Left lobe of liver (tissue), 2 donors: ENCODE measurements at regions not wholly inside any gene's neighbourhood (a gene's known extent, or its start where the extent isn't known, plus 50 kb on each side); places are given as distances from the start of the nearest gene placed in this dataset.
"Not testable (repeated sequence)": the region's sequence is repeated elsewhere in the genome, so short reads cannot be mapped to it uniquely, and the experiment has no call there.

ENCODE experiments used
- ATAC-seq: fragments of 200-7000 bp; cut with Tn5 transposase; one replicate; pipeline ENCODE4 v1.9.1; 2020; ENCODE audit warnings: mild to moderate bottlenecking, moderate library complexity
- DNase-seq: peaks from one replicate; pipeline ENCODE4 v3.0.0-alpha.2; 2020; ENCODE audit warnings: low spot score
- donor health status: DM: no; HTN: no; CAD: no; lungs with moderate emphysema.
- donor health status: DM: no; HTN: yes; CAD: no.

DNA sequence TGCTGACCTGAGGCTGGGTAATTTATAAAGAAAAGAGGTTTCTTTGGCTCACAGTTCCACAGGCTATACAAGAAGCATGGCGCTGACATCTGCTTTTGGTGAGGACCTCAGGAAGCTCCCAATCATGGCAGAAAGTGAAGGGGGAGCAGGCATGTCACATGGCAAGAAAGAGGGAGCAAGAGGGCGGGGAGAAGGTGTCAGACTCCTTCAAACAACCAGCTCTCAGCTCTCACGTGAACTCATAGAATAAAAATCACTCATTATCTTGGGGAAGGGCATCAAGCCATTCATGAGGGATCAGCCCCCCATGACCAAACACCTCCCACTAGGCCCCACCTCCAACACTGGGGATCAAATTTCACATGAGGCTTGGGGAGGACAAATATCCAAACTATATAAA lies 266.8 kb downstream of the RHOU start:
- DNase-seq (no peak), ATAC-seq (no peak)

DNA sequence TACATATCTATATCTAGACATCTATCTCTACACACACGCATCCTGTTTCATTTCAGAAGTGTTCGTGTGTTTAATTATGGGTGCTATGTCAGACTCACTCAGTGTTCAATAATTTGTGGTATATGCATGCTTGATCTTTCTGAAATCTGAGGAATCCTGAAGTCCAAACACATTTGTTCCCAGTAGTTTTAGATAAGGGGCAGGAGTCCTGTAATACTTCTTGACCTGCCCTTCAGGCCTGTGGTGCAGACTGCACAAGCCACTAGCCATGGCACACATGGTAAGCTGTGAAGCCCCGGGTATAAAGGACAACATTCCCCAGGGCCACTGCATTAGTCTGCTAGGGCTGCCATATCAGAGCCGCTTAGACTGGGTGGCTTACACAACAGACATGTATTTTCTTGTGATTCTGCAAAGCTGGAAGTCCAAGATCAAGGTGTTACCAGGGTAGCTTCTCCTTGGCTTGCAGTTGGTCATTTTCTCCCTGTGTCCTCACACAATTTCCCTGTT lies 267.2 kb downstream of the RHOU start:
- no peak for DNase-seq
- ATAC-seq = no peak

DNA sequence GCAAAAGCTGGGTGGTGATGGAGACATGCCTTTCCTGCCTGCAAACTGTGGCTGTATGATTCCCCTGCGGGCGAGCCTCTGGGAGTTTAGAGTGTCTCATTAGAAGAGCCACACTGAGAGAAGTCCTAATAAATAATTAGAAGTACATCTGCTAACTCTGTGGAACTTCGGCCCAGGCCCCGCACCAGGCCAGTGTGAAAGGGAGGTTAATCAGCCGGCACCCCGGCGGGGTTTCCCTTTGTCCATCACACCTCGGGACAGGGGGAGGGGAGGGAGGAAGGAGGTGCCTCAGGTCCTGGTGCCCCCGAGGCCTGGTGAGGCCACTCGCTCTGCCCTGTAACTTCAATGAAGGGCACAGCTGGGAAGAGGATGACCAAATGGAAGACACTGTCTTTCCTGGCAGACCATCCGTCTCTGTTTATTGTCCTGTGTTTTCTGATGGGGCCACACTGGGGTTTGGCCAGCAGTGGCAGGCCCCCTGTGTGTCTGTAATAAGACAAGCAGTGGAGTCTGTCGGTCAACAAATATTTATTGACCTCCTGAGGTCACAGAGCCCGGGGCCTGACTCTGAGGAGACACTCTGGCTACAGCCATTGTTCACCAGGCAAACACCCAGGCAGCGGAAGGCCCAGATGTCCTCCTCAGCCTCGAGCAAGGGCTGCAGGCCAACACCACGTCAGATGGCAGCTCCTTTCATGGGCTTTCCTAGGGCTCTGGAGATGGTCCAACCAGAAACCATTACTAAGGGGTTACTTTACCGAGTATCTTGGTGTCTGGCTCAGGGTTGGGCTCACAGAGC lies 267.5 kb upstream of the RAB4A start:
- no peak for DNase-seq
- ATAC-seq = no peak

DNA sequence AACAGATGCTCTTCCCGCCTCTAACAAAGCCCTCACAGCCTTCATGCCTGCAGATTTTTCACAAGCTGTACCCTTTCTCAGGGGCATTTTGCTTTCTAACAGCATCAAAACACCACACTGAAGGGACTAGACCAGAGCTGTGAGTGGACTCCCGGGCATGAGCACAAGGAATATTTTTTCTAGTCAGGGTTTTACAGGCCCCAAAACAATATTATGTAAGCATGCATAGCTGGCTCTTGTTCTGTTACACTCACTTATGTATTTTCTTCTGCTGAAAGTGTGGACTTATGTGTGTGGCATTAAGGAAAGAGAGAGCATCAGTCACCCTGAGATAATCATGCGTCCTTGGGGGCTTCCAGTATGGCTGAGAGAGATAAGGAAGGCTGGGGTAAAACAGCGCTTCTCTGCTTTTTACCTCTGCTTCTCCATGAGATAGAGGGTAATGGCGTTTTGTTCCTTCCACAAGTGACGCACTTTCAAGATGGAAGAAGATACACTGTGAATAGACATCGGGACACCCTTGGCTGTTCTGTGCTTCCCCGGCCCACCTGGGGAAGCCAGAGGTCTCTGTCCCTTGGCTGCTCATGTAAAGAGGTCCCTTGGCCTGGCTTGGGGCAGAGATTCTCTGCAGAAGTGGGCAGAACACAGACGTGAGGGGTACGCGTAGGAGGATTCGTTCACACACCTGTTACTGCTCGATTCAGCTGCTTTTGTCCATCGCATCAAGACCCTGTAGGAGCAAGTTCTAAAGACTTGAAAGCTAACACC lies 266.7 kb upstream of the RAB4A start:
- no peak for ATAC-seq

DNA sequence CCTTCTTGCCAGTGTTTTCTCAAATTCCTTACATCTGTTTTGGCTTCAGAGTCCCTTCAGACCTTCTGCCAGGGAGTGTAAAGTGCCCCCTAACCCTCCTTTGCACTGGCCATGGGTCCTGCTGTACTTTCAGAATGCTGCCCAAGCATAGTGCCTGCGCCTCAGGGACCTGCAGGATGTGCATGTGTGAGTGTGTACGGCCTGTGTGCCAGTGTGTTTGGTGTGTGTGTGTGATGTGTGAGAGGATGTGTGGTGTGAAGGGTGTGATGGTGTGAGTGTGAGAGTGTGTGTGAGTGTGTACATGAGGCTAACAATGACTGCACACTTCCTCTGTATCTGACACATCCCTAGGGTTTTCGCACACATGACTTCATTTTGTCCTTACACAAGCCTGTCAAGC lies 265.8 kb upstream of the RAB4A start:
- ATAC-seq (no peak), DNase-seq (no peak)

More for the DNA sequence above, 266.7 kb upstream of the RAB4A start:
- no peak for DNase-seq

DNA sequence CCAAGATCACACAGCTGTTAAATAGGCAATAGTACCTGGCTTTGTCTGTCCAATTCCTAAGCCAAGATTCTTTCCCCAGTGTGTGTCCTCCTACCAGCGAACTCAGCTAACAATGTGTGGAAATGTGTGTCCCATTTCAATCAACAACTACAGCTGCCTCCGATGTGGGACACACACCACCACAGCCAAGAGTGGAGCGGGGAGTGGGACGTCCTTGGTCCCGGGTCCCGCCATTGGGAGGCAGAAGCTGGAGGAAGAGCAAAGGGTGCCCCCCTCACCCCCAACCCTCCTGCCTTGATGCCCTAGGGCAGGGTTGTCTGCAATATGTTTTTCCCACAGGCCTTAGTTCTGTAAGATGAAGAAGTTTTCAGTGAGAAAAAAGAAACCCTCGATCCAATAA lies 265.4 kb upstream of the RAB4A start:
- no peak for DNase-seq
- ATAC-seq = no peak

DNA sequence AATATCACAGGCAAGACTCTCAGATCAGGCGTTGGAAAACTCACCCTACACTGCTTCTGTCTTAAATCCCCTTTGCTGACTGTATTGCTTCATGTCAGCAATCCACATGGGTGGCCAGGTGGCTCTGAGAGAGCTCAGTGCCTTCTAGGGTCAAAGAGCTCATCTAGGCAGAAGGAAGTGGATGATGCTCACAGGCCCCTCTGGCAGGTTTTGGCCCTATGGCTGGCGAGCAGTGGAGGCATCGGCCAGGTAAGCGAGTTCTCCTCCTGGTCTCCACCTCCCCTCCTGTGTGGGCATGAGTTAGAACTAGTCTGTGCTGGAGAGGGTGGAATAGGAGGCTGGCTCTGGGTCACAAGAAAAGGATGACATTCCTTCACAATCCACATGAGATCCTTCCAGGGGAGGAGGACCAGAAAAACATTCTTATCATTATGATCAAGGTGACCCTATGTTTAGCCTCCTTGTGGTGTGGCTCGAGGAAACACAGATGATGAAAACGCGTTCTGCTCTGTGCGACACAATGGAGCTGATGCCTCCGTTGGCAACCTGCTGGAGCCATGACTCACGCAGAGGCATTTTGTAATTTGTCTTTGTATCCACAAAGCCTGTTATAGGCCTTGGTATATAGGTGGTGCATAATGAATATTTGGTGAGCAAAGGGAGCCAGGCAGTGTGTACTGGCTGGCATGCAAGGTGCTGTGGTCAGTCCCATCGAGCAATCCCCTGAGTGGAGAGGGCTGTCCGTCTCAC lies 264.6 kb upstream of the RAB4A start:
- DNase-seq = peak; percentile 35

DNA sequence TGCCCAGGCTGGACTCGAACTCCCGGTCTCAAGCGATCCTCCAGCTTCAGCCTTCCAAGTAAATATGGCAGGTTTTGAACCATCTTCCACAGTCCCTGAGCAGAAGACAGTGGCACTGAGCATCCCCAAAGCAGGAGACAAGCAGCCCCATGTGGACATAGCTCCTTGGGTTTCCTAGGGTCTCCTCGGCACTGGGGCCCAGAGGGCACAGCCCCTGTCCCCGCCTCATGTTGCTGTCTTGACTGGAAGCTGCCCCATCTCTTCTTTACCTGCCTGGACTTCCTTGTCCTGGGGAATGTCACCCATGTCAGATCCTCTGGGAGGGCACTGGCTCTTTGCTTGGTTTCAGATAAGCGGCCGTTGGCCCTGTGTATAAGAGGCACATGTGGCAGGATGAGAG lies 263.7 kb upstream of the RAB4A start:
- ATAC-seq (no peak), DNase-seq (no peak)

More for the DNA sequence above, 264.6 kb upstream of the RAB4A start:
- ATAC-seq = no peak

DNA sequence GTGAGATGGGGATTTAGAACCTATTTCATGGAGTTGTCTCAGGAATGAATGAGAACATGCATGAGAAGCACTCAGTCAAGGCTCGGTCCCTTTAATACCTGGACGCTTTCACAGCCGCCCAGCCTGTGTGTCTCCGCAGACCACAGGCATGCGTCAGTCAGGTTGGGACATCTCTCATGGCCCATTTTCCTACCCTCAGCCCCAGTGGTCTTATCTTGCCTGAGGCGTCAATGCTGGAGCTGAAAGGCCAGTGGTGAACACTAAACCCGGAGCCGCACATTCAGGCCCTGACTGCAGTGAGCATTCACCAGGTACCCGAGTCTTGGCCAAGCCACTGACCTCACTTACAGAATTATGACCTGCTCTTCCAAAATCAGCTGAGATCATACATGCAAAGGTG lies 263.2 kb upstream of the RAB4A start:
- no peak for DNase-seq
- ATAC-seq = no peak

DNA sequence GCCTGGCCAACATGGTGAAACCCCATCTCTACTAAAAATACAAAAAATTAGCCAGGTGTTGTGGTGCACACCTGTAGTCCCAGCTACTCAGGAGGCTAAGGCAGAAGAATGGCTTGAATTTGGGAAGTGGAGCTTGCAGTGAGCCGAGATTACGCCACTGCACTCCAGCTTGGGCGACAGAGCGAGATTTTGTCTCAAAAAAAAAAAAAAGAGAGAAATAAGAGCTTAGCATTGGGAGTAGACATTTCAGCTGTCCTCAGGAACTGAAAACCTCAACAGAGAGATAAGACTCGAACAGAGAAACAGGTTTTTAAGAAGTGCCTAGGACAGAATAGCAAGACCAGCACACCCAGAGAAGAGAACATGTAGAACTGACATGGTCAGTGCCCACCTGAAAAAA lies 262.6 kb upstream of the RAB4A start:
- DNase-seq, ATAC-seq: not testable (repeated sequence)

DNA sequence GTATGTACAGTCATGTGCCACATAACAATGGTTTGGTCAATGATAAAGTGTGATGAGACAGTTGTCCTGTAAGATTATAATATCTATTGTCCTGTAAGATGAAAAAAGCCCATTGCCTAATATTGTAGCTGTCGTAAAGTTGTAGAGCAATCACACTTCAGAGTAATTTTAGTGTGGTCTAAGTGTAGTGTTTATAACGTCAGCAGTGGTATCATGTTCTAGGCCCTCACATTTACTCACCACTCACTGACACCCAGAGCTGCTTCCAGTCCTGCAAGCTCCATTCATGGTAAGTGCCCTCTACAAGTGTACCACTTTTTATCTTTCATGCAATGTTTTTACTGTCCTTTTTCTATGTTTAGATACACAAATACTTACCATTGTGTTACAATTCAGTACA lies 259.9 kb upstream of the RAB4A start:
- no peak for DNase-seq
- ATAC-seq = no peak

DNA sequence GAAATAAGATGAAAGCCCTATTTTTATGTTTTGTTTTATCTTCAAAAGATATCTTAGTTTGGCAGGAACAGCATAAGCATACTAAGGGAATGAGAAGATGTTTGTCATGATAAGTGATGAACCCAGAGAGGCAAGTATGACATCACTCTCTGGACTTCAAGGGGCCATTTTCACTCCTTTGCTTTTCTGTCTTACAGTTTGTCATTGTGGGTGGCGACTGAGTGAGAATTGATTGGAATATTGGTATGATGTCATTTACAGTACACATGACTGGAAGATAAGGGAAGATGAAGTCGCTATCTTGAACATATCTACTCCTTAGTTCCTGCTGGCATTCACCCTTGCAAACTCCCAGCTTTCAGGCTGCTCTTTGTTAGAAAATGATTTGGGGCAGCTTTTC lies 258.1 kb upstream of the RAB4A start:
- no peak for ATAC-seq
- DNase-seq = no peak

DNA sequence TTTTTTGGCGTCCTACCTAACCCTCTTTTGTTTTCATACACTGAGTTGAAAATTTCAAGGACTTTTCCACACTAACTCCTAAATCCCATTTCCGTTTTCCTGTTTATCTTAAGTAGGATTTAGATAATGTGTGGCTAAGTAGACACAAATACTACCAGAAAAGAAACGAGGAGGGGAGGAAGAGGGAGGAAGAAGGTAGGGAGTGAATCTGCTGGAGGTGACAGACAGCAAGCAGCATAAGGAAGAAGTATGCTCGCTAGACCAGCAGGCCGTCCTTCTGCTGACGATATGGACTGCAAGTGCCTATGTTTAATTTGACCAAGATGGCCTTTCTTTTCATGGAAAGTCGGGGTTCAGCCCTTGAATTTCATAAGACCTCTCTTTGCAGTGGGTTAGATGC lies 256.9 kb upstream of the RAB4A start:
- ATAC-seq (no peak), DNase-seq (no peak)

DNA sequence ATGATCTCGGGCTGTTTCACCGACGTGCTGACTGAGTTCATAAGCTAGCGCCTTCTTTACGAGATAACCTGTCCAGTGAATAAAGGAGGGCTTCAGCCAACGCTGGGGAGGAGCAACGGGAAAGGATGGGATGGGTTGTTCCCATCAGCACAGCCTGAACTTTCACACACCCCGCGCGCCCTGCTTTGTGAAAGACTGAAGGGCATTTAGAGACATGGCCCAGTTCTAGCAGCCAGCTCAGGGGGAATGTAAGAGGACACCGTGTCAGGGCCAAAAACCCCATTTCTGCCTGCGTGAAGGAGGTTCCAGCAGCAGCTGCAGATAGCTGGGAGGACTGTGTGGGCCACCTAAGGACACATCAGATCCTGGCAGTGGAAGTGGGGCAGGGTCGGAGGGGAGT lies 255.1 kb upstream of the RAB4A start:
- ATAC-seq (no peak), DNase-seq (no peak)

DNA sequence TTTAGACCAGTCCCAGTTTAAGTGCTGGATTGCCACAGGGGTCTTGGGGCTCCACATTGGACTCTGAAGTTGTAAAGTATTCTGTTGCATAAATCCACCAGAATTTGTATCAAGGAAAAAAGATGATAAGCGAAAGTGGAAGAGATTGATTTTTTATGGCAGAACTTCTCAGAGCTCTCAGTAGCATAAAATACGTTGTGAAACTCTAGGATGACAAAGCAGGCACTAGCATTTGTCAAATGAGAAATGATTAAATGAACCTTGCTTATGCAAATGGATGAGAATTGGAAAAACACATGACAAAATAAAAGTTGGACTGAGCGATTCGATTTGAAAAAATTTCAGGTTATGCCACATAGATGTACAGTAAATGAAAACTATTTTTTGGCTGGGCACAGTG lies 253.8 kb upstream of the RAB4A start:
- DNase-seq (no peak), ATAC-seq (no peak)

DNA sequence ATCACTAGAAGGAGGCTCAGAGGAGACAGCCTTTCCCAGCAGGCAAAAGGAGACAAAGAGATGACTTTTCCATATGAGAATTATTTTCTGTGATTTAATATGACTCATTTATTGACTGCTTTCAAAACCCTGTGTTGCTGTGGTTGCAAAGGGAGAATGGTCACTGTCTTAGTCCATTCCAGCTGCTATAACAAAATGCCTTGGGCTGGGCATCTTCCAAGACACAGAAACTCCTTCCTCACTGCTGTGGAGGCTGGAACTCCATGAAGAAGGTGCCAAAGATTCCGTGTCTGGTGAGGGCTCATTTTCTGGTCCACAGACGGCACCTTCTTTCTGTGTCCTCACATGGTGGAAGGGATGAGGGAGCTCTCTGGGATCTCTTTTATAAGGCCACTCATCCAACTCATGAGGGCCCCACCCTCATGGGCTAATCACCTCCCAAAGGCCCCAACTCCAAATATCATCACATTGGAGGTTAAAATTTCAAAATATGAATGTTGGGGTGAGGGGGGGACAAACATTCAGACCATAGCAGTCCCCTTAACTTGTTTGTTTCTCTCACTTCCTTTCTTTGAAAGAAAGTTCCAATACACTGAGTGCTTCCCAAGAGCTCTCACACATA lies 252.1 kb upstream of the RAB4A start:
- DNase-seq (no peak), ATAC-seq (no peak)

DNA sequence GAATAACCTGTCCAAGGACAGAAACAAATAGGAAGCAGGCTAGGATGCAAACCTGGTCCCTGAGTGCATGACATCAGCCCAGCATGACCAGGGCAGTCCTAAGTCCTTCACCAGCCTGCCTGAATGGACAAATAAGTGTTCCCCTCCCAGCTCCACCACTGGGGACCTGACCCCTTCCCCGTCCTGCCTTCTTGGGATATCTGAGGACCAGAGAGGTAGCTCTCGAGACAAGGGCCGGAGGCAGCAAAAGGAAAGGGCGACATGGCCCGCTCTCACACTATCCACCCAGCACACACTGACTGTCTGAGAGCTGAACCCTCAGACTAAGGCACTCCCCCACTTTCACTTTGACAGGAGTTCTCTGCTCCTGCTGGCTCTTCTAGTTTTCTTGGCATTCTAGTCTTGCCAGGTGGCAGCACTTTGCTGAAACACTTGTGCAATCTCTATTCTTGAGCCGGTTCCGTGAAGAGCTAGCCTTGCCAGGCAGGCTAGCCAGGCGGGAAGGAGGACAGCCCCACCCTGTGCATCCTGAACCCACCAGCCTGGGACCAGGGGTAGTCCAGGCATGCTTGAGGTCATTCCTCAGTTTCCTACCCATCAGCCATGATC lies 251.1 kb upstream of the RAB4A start:
- DNase-seq (no peak), ATAC-seq (no peak)

DNA sequence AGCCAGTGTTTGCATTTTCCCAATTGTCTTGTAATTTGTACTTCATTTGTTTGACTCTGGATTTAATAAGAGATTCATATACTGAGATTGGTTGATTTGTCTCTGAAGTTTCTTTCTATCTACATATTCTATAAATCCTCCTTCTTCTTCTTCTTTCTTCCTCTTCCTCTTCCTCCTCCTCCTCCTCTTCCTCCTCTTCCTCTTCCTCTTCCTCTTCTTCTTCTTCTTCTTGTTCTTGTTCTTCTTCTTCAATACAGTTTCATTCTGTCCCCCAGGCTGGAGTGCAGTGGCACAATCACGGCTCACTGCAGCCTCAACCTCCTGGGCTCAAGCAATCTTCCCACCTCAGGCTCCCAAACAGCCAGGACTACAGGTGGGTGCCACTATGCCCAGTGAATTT lies 249.9 kb upstream of the RAB4A start:
- ATAC-seq = not testable (repeated sequence)

DNA sequence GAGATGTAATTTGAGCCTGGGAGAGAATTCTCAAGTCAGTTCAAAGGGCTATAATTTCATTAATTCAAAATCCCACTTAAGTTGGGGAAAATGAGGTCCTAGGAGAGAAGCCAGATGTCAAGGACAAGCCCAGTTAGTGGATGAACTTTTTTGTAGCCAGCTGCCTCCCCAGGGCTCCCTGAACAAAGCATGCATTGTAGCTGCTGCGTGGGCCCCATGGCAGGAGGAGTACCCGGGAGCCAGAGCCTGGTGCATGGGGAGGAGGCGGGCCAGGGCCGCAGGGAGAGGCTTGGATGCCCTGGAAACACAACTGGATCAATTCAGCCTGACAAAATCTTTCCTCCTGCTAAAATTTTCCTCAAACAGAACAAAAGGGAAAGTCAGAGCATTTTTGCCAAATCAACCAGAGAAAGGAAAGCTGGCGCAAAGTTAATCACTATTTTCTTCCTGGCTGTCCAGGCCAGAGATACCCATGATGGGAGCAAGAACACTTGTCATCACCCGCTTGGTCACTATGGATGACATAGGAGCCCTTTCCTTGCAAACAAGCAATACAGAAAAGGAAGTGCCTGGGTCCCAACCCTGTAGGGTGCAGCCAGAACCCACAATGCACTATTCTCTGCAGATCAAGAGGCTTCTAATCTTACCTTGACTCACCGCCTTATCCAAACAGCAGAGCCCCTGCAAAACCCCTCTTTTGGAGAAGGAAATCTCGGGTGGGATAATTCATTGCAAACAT lies 248.1 kb upstream of the RAB4A start:
- ATAC-seq (no peak), DNase-seq (no peak)

More for the DNA sequence above, 249.9 kb upstream of the RAB4A start:
- DNase-seq = not testable (repeated sequence)
